ENCODE measurements at regions not wholly inside any gene's neighbourhood (a gene's known extent, or its start where the extent isn't known, plus 50 kb on each side); places are given as distances from the start of the nearest gene placed in this dataset.

- H3K4me1 Mint-ChIP-seq, result peaks cover 10% of the 10 kb centered on the region
- no peak for DNase-seq
- no peaks in the 10 kb centered on the region for H3K27me3 Mint-ChIP-seq (ENCODE audit: insufficient read depth)
- 93 to 95% methylated on average over 2 of the region's 2 CpGs for WGBS, 2 experiments (ENCODE audit: insufficient coverage in 1 of 2, insufficient read length in 1 of 2)
- H3K4me3 ChIP-seq (ENCODE audit: low read length), result no peak overlapping the region
- no peak overlapping the region for H3K4me3 Mint-ChIP-seq
- no peaks in the 10 kb centered on the region for H3K36me3 Mint-ChIP-seq (ENCODE audit: low read depth)
- no peaks in the 10 kb centered on the region for H3K36me3 ChIP-seq (ENCODE audit: control insufficient read depth, insufficient read depth, low read length)
- no peaks in the 10 kb centered on the region for H3K9me3 ChIP-seq (ENCODE audit: control insufficient read depth, low read length)
- no peaks in the 10 kb centered on the region for H3K4me1 ChIP-seq (ENCODE audit: control insufficient read depth, insufficient read depth, low read length)
- no peaks in the 10 kb centered on the region for H3K27me3 ChIP-seq (ENCODE audit: control insufficient read depth, insufficient read depth, low read length, poor library complexity, severe bottlenecking)
- H3K27ac ChIP-seq (ENCODE audit: low read depth, low read length), result no peak overlapping the region
- H3K9ac ChIP-seq (ENCODE audit: extremely low read depth, low read length, poor library complexity, severe bottlenecking), result no peak overlapping the region
- no peak for TF ChIP-seq CTCF (conservative IDR thresholded peaks at IDR 0.05)
- H3K9me3 Mint-ChIP-seq, result no peaks in the 10 kb centered on the region
- no peak overlapping the region for H3K27ac Mint-ChIP-seq
Measured at GRCh38 chr2:116340690-116341089, 1473.8 kb upstream of the DDX18 start.

- Mint-ChIP-seq H3K9me3 (peaks cover 11% of the 10 kb centered on the region), H3K27ac (no peak overlapping the region), H3K36me3 (ENCODE audit: low read depth) (no peaks in the 10 kb centered on the region), H3K27me3 (ENCODE audit: insufficient read depth) (peaks cover 2% of the 10 kb centered on the region), H3K4me1 (no peaks in the 10 kb centered on the region), H3K4me3 (no peak overlapping the region)
- peaks cover 11% of the 10 kb centered on the region for H3K27me3 ChIP-seq (ENCODE audit: control insufficient read depth, insufficient read depth, low read length, poor library complexity, severe bottlenecking)
- no peak overlapping the region for H3K4me3 ChIP-seq (ENCODE audit: low read length)
- H3K9ac ChIP-seq (ENCODE audit: extremely low read depth, low read length, poor library complexity, severe bottlenecking), result no peak overlapping the region
- WGBS, 2 experiments (ENCODE audit: insufficient coverage in 1 of 2, insufficient read length in 1 of 2), result 85 to 93% methylated on average over 2 to 5 of the region's 6 CpGs
- TF ChIP-seq CTCF (conservative IDR thresholded peaks at IDR 0.05), result no peak
- H3K36me3 ChIP-seq (ENCODE audit: control insufficient read depth, insufficient read depth, low read length), result no peaks in the 10 kb centered on the region
- no peaks in the 10 kb centered on the region for H3K9me3 ChIP-seq (ENCODE audit: control insufficient read depth, low read length)
- H3K4me1 ChIP-seq (ENCODE audit: control insufficient read depth, insufficient read depth, low read length), result no peaks in the 10 kb centered on the region
- no peak overlapping the region for H3K27ac ChIP-seq (ENCODE audit: low read depth, low read length)
- no peak for DNase-seq
Measured at GRCh38 chr2:116366212-116366611, 1448.3 kb upstream of the DDX18 start.

DNA sequence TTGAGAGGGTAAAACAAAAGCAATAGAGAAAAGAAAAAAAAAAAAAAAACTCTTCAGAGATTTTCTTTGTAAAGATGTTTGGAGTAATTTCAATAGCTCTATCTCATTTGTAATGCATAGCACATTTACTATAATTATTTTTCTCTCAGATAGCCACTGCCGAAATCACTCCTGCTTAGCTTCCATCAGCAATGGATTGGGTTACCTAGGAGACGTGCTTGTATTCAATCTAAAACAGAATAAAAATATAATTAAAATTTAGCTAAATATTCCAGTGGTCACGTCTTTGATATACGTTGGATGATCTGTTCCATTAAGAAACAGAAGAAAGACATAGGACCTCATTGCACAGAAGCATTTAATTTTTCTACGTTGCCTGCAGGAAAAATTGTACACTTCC lies 1435.7 kb upstream of the DDX18 start:
- Histone ChIP-seq H3K36me3 (ENCODE audit: control insufficient read depth, insufficient read depth, low read length) (no peaks in the 10 kb centered on the region), H3K27ac (ENCODE audit: low read depth, low read length) (no peak overlapping the region), H3K9ac (ENCODE audit: extremely low read depth, low read length, poor library complexity, severe bottlenecking) (no peak overlapping the region), H3K27me3 (ENCODE audit: control insufficient read depth, insufficient read depth, low read length, poor library complexity, severe bottlenecking) (no peaks in the 10 kb centered on the region), H3K4me1 (ENCODE audit: control insufficient read depth, insufficient read depth, low read length) (no peaks in the 10 kb centered on the region), H3K4me3 (ENCODE audit: low read length) (no peak overlapping the region), H3K9me3 (ENCODE audit: control insufficient read depth, low read length) (no peaks in the 10 kb centered on the region)
- no peaks in the 10 kb centered on the region for H3K4me1 Mint-ChIP-seq
- 94% methylated on average over 4 of the region's 5 CpGs; no CpG with 5 or more reads in 1 of the 2 experiments for WGBS, 2 experiments (ENCODE audit: insufficient coverage in 1 of 2, insufficient read length in 1 of 2)
- H3K27me3 Mint-ChIP-seq (ENCODE audit: insufficient read depth), result no peaks in the 10 kb centered on the region
- no peaks in the 10 kb centered on the region for H3K36me3 Mint-ChIP-seq (ENCODE audit: low read depth)
- no peak overlapping the region for H3K27ac Mint-ChIP-seq
- H3K4me3 Mint-ChIP-seq, result no peak overlapping the region
- H3K9me3 Mint-ChIP-seq, result peaks cover 5% of the 10 kb centered on the region
- TF ChIP-seq CTCF (conservative IDR thresholded peaks at IDR 0.05), result no peak
- DNase-seq, result no peak

All from endodermal cell (in vitro differentiated cells).